GM23338 (cell line): ENCODE measurements at regions not wholly inside any gene's neighbourhood (a gene's known extent, or its start where the extent isn't known, plus 50 kb on each side); places are given as distances from the start of the nearest gene placed in this dataset.

ENCODE experiments used
- ATAC-seq: fragments of 200-7000 bp; cut with Tn5 transposase; 3 replicates; pipeline ENCODE4 v1.9.1; 2020
- DNase-seq: peaks from one replicate; pipeline ENCODE4 v3.0.0-alpha.2; 2015; ENCODE audit warnings: low spot score
- H2AFZ ChIP-seq: fragments of 200-600 bp; sonication (generic); 2 replicates; pipeline ENCODE4 v1.8.0; 2016; ENCODE audit warnings: antibody characterized with exemption, mild to moderate bottlenecking, moderate library complexity
- H3F3A ChIP-seq: fragments of 200-600 bp; sonication (generic); replicated peaks from 2 replicates; pipeline ENCODE4 v1.8.0; 2017; ENCODE audit warnings: antibody characterized with exemption, mixed run types, low read depth
- H3K27ac ChIP-seq: fragments of 200-600 bp; sonication (generic); 2 replicates; pipeline ENCODE4 v1.6.1; 2016; ENCODE audit warnings: low read depth
- H3K27me3 ChIP-seq: fragments of 200-600 bp; sonication (generic); 2 replicates; pipeline ENCODE4 v1.8.0; 2016; ENCODE audit warnings: mild to moderate bottlenecking, mixed run types, moderate library complexity; ENCODE audit not compliant: insufficient read depth
- H3K36me3 ChIP-seq: fragments of 200-600 bp; sonication (generic); 2 replicates; pipeline ENCODE4 v1.8.0; 2016; ENCODE audit warnings: mild to moderate bottlenecking; ENCODE audit not compliant: insufficient read depth
- H3K4me1 ChIP-seq: fragments of 200-600 bp; sonication (generic); 2 replicates; pipeline ENCODE4 v1.8.0; 2016; ENCODE audit warnings: mild to moderate bottlenecking, moderate library complexity; ENCODE audit not compliant: insufficient read depth
- H3K4me2 ChIP-seq: fragments of 200-600 bp; sonication (generic); 2 replicates; pipeline ENCODE4 v1.7.1; 2017; ENCODE audit warnings: mixed run types
- H3K4me3 ChIP-seq: fragments of 200-600 bp; sonication (generic); 2 replicates; pipeline ENCODE4 v1.6.1; 2016; ENCODE audit warnings: mixed run types
- H3K79me2 ChIP-seq: fragments of 200-600 bp; sonication (generic); replicated peaks from 2 replicates; pipeline ENCODE4 v1.8.0; 2017; ENCODE audit warnings: mild to moderate bottlenecking; ENCODE audit not compliant: insufficient read depth
- H3K9me2 ChIP-seq: fragments of 200-600 bp; sonication (generic); 2 replicates; pipeline ENCODE4 v1.8.0; 2017; ENCODE audit not compliant: insufficient read depth
- H4K20me1 ChIP-seq: fragments of 200-600 bp; sonication (generic); replicated peaks from 2 replicates; pipeline ENCODE4 v1.8.0; 2017; ENCODE audit warnings: mild to moderate bottlenecking; ENCODE audit not compliant: insufficient read depth
- H3K27ac Mint-ChIP-seq: 2 replicates; pipeline ENCODE4 v1.8.0; 2020; ENCODE audit warnings: inconsistent platforms, mild to moderate bottlenecking, moderate library complexity, mixed read lengths
- H3K27me3 Mint-ChIP-seq: 3 replicates; pipeline ENCODE4 v1.8.0; 2022; ENCODE audit warnings: low read depth, mild to moderate bottlenecking, moderate library complexity, mixed read lengths, inconsistent platforms; ENCODE audit not compliant: insufficient read depth, poor library complexity
- H3K36me3 Mint-ChIP-seq: 3 replicates; pipeline ENCODE4 v1.8.0; 2021; ENCODE audit warnings: low read depth, mild to moderate bottlenecking, inconsistent platforms, moderate library complexity, mixed read lengths
- H3K4me1 Mint-ChIP-seq: 3 replicates; pipeline ENCODE4 v1.8.0; 2020; ENCODE audit warnings: mild to moderate bottlenecking, inconsistent platforms, mixed read lengths
- H3K4me3 Mint-ChIP-seq: 3 replicates; pipeline ENCODE4 v1.8.0; 2021; ENCODE audit warnings: moderate library complexity, mild to moderate bottlenecking, inconsistent platforms, mixed read lengths
- H3K9me3 Mint-ChIP-seq: 3 replicates; pipeline ENCODE4 v1.8.0; 2020; ENCODE audit warnings: moderate library complexity, mild to moderate bottlenecking, inconsistent platforms, mixed read lengths
- EZH2 ChIP-seq: fragments of 200-600 bp; sonication (generic); IDR thresholded peaks from one replicate; pipeline ENCODE4 v1.8.0; 2017; ENCODE audit warnings: antibody characterized with exemption, mild to moderate bottlenecking, low read depth; ENCODE audit not compliant: unreplicated experiment
- JUNB ChIP-seq: IDR thresholded peaks from one replicate; pipeline ENCODE4 v1.6.1; 2016; ENCODE audit warnings: antibody characterized with exemption; ENCODE audit not compliant: unreplicated experiment
- NANOG ChIP-seq: IDR thresholded peaks from 2 replicates; pipeline ENCODE4 v1.6.1; 2016; ENCODE audit warnings: antibody characterized with exemption, borderline replicate concordance
- REST ChIP-seq: IDR thresholded peaks from one replicate; pipeline ENCODE4 v1.6.1; 2018; ENCODE audit warnings: antibody characterized with exemption; ENCODE audit not compliant: unreplicated experiment
- STAT1 ChIP-seq: IDR thresholded peaks from one replicate; pipeline ENCODE4 v1.6.1; 2016; ENCODE audit warnings: antibody characterized with exemption; ENCODE audit not compliant: unreplicated experiment
- ZNF331 ChIP-seq: fragments of 250-450 bp; sonication (Bioruptor Pico); IDR thresholded peaks from 2 replicates; pipeline ENCODE4 v1.5.0; 2020; ENCODE audit warnings: low read depth, mild to moderate bottlenecking, moderate library complexity
- ZNF462 ChIP-seq: fragments of 250-450 bp; sonication (Bioruptor Pico); IDR thresholded peaks from 2 replicates; pipeline ENCODE4 v1.5.0; 2020; ENCODE audit warnings: mild to moderate bottlenecking, moderate library complexity
- TF ChIP-seq, protein P1 (sequence below), 2 experiments: fragments of 200-600 bp in 1 of 2; sonication (generic) in 1 of 2; conservative IDR thresholded peaks; 2 replicates each; pipeline versions ENCODE4 v1.5.1 to v1.6.1; 2016 to 2017; ENCODE audit warnings: antibody characterized with exemption in 2 of 2, low read depth in 2 of 2, mild to moderate bottlenecking in 2 of 2, moderate library complexity in 1 of 2
- TF ChIP-seq, protein P2 (sequence below): IDR thresholded peaks from 2 replicates; pipeline ENCODE4 v1.6.1; 2016; ENCODE audit warnings: antibody characterized with exemption

DNA sequence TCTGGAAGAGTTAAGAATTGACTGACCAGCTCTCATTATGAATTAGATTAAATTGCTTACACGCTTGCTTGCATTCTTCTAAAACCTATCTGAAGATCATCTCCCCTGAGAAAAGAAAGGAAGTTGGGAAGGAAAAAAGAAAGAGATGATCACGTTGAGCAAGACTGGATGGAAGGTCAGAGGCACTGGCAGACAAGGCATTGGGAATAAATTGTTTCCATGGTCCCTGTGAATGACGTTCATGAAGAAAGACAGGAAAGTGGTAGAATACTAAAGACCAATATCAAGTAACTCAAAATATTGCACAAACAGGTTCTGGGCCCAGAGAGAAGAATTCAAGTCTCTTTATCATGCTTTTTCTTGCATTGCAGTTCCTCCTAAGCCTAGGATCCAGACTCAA is 1045.4 kb upstream of the MAP3K7 start (continued):
- TF ChIP-seq, protein P1, sequence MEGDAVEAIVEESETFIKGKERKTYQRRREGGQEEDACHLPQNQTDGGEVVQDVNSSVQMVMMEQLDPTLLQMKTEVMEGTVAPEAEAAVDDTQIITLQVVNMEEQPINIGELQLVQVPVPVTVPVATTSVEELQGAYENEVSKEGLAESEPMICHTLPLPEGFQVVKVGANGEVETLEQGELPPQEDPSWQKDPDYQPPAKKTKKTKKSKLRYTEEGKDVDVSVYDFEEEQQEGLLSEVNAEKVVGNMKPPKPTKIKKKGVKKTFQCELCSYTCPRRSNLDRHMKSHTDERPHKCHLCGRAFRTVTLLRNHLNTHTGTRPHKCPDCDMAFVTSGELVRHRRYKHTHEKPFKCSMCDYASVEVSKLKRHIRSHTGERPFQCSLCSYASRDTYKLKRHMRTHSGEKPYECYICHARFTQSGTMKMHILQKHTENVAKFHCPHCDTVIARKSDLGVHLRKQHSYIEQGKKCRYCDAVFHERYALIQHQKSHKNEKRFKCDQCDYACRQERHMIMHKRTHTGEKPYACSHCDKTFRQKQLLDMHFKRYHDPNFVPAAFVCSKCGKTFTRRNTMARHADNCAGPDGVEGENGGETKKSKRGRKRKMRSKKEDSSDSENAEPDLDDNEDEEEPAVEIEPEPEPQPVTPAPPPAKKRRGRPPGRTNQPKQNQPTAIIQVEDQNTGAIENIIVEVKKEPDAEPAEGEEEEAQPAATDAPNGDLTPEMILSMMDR (conservative IDR thresholded peaks at IDR 0.05; ENCODE audit: low read depth in 2 of 2), result no peak
- no peak for TF ChIP-seq ZNF462 (CRISPR knock-in tag)
- TF ChIP-seq ZNF331 (CRISPR knock-in tag), result no peak
- TF ChIP-seq STAT1, result no peak
- TF ChIP-seq JUNB, result no peak

GRCh38 chr6:91631227-91631626 is 1044.4 kb upstream of the MAP3K7 start:
- Histone ChIP-seq H3K79me2 (no peaks in the 10 kb centered on the region), H3K4me2 (no peak overlapping the region), H3K27ac (no peak overlapping the region), H3K27me3 (no peaks in the 10 kb centered on the region), H3K4me1 (peaks cover 16% of the 10 kb centered on the region), H3K4me3 (no peak overlapping the region), H3K36me3 (no peaks in the 10 kb centered on the region), H4K20me1 (no peaks in the 10 kb centered on the region), H2AFZ (no peak overlapping the region), H3K9me2 (no peaks in the 10 kb centered on the region; the same call in 1 of the 2 replicates), H3F3A (no peaks in the 10 kb centered on the region)
- no peak overlapping the region for H3K4me3 Mint-ChIP-seq
- H3K9me3 Mint-ChIP-seq, result no peaks in the 10 kb centered on the region
- no peak for TF ChIP-seq STAT1
- TF ChIP-seq, protein P2, sequence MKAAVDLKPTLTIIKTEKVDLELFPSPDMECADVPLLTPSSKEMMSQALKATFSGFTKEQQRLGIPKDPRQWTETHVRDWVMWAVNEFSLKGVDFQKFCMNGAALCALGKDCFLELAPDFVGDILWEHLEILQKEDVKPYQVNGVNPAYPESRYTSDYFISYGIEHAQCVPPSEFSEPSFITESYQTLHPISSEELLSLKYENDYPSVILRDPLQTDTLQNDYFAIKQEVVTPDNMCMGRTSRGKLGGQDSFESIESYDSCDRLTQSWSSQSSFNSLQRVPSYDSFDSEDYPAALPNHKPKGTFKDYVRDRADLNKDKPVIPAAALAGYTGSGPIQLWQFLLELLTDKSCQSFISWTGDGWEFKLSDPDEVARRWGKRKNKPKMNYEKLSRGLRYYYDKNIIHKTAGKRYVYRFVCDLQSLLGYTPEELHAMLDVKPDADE, result no peak
- no peak for TF ChIP-seq EZH2
- TF ChIP-seq, protein P1 (conservative IDR thresholded peaks at IDR 0.05; ENCODE audit: low read depth in 2 of 2), result no peak
- no peak for TF ChIP-seq ZNF331 (CRISPR knock-in tag)
- TF ChIP-seq JUNB, result no peak
- no peak for TF ChIP-seq REST
- no peak for TF ChIP-seq NANOG
- DNase-seq (no peak), ATAC-seq (no peak)
- H3K36me3 Mint-ChIP-seq, result no peaks in the 10 kb centered on the region
- peaks cover 22% of the 10 kb centered on the region for H3K4me1 Mint-ChIP-seq
- no peaks in the 10 kb centered on the region for H3K27me3 Mint-ChIP-seq
- H3K27ac Mint-ChIP-seq, result no peak overlapping the region
